ENCODE measurements at regions not wholly inside any gene's neighbourhood (a gene's known extent, or its start where the extent isn't known, plus 50 kb on each side); places are given as distances from the start of the nearest gene placed in this dataset.

DNA sequence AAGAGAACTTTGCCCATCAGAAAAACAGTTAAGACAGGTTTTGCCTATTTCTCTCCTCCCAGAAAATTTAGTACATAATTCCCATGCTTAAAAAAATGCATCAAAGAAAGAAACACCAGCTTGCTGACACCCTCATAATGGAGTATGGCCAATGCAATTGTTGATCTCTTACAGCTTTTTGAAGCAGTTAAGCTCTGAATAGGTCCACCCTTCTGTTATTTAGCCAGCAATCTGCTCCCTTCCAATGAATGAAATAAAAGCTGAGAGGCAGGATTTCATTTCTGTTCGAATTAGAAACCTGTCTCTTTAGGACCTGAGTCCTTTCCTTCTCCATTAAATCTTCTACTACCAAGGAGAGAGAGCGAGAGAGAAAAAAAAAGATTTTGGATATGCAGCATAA is 288.7 kb downstream of the RNF144B start:
- no peak for TF ChIP-seq GATA3 (IDR thresholded peaks at IDR 0.05; ENCODE audit: low read depth, low read length)
- no peak for TF ChIP-seq GATA2 (IDR thresholded peaks at IDR 0.05; ENCODE audit: low read depth, low read length)

DNA sequence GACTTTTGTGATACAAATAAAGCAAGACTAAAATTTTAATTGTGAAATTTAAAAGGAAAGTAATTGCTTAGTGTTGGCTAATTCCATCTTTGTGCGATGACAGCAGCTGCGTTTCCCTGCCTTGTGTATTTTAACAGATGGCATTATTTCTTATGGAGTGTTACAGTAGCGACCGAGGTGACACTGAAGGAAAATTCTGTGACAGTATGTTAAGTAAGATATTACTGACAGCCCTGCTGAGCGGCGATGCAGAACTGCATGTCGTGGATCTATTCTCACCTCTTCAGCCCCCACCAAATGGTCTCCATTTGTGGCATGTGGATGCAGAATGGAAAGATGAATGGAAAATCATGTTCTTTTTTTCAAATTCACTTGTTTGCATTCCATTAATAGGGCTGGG is 289.4 kb downstream of the RNF144B start:
- TF ChIP-seq GATA3 (IDR thresholded peaks at IDR 0.05; ENCODE audit: low read depth, low read length): no peak
- no peak for TF ChIP-seq GATA2 (IDR thresholded peaks at IDR 0.05; ENCODE audit: low read depth, low read length)

DNA sequence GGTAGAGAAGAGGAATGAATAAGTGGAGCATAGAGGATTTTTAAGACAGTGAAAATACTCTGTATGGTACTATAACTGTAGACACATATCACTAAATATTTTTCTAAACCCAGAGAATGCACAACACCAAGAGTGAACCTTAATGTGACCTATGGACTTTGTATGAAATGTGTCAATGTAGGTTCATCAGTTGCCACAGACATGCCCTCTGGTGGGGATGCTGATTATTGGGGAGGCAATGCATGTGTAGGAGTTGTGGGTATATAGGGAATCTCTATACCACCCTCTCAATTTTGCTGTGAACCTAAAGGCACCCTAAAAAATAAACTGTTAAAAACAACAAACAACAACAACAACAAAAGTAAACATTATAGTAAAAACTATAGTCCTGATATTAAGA is 293.7 kb downstream of the RNF144B start:
- TF ChIP-seq GATA2 (IDR thresholded peaks at IDR 0.05; ENCODE audit: low read depth, low read length): no peak
- no peak for TF ChIP-seq GATA3 (IDR thresholded peaks at IDR 0.05; ENCODE audit: low read depth, low read length)

DNA sequence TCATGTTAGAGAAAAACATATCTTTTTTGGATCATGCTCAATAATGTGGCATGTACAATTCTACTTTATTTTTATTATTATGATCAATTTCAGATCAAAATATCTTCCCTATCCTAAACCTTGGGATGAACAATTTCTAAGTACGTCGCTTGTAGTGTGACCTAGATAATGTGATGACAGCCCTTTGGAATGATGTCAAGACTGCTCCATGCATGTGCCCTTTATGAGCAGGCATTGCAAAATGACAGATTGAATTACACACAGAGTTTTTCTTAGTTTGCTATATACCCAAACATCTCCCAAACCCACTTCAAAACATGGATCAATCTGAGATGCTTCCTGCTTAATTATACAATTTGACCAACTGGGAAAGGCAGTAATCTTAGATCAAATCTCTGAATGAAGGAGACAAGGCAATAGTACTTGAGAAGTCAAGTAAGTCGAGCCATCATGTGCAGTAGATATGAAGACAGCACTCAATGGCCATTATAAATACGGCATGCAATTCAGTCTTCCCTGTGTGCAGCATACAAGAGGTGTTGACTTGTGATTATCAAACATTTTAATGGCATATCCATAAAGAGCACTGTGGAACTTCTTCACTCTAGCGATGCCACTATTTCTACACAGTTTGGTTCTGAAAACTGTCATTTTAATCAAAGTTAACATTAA is 294.8 kb downstream of the RNF144B start:
- TF ChIP-seq GATA3 (IDR thresholded peaks at IDR 0.05; ENCODE audit: low read depth, low read length): no peak
- TF ChIP-seq GATA2 (IDR thresholded peaks at IDR 0.05; ENCODE audit: low read depth, low read length): no peak

DNA sequence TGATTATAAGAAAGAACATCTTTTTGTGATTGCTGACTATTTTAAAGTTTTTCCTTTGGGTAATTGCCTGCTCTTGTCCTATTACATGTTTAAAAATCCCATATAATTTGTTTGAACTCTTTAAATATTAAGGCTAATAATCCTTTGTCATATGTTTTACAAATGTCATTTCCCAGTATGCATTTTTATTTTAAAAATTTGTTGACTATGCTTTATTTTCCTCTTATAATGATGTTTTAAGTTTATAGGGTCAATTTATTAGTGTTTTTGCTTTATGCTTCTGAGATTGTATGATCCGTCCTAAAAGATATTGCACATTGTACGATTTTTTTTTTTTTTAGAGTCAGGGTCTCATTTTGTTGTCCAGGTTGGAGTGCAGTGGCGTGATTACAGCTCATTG is 297.2 kb downstream of the RNF144B start:
- TF ChIP-seq GATA3 (IDR thresholded peaks at IDR 0.05; ENCODE audit: low read depth, low read length): no peak
- no peak for TF ChIP-seq GATA2 (IDR thresholded peaks at IDR 0.05; ENCODE audit: low read depth, low read length)

DNA sequence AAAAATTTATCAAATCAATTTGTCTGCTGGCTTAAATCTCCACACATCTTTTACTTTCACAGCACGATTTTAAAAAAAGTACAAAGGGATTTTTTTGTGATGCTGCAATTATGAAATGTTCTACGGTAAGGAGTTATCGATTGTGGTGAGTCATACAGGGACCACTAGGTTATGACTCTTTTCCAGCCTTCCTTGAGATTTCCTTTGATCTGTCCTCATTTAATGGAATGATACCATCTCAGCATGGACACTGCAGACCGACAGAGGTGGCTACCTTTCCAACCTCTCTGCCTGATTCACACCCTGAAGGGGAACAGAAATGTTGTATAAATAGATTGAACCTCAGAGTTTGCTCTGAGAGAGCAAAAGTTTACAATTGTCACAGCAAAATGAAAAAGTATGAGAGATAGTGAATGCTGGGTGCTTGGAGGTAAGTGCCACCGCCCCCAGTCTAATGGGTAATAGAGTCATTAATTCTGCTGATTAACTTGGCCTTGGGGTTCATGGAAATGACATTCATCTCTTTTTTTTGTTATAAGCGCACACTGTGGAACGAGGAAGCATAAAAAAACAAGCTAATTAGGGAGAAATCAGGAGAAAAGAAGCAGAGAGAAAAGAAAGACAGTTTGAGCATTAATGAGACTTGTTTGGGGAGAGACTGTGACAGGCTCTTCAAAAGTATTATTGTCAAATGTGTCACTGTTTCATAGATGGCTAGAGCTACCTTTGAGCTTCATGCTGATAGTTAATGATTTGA is 306.0 kb downstream of the RNF144B start:
- TF ChIP-seq GATA2 (IDR thresholded peaks at IDR 0.05; ENCODE audit: low read depth, low read length) (no peak), GATA3 (IDR thresholded peaks at IDR 0.05; ENCODE audit: low read depth, low read length) (no peak)

DNA sequence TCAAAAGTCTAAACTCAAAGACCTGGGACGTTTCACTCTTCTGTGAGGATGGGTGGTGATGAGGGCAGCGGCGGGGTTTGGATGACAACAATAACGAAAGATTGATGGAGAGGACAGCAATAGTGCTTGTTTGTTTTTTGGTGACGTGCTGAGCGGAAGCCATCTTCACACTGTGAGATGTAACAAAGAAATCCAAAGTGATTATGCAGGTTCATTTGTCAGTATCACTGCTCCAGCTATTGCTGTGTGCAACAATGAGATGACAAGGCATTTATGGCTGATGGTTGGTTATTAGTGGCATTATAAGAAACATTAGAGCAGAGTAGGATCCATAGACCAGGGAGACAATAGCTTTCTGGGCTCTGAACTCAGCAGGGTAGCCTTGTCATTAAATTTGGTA is 306.7 kb downstream of the RNF144B start:
- no peak for TF ChIP-seq GATA2 (IDR thresholded peaks at IDR 0.05; ENCODE audit: low read depth, low read length)
- no peak for TF ChIP-seq GATA3 (IDR thresholded peaks at IDR 0.05; ENCODE audit: low read depth, low read length)

DNA sequence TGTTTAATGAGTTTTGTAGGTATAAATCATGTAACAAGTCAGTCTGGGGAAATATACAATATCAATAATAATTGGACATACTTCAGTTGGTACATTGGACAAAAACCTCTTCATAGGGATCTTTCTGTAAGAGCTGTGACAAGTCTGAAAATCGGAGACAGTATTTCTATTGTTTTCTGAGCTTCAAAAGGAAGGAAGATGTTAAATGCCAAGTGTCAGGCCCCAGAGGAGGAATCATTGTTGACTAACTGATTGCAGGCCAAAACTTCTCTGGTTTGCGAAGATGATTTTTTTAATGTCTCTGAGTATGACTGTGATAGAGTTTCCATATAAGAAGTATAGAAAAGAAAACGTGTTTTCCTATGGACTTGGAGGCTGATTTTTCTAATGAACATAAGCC is 316.4 kb downstream of the RNF144B start:
- TF ChIP-seq GATA2 (IDR thresholded peaks at IDR 0.05; ENCODE audit: low read depth, low read length) (no peak), GATA3 (IDR thresholded peaks at IDR 0.05; ENCODE audit: low read depth, low read length) (no peak)

DNA sequence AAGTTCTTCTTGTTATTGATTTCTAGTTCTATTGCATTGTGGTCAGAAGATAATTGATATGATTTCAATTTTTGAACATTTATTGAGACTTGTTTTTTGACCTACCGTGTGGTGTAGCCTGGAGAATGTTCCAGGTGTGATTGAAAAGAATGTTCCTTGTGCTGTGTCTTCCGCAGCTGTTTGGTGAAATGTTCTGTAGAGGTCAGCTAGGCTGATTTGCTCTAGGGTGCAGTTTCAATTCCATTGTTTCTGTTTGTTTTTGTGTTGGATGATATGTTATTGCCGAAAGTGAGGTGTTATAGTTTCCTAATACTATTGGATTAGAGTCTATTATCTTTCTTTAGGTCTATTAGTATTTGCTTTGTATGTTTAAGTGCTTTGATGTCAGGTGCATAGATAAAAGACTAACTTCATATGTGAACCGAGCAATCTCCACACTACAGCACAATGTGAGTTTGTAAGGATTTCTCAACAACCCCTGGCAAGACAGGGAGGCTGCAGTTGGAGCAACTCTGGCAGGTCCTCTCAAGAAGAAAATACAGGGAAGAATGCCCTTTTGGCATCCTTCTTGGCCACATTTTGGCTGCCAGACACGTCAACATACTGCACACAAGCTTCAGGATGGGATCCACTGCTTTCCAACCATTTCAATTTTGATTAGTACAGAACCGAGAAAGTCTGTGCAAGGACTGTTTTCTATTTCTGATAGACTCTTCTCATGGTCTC is 320.7 kb downstream of the RNF144B start:
- TF ChIP-seq GATA3 (IDR thresholded peaks at IDR 0.05; ENCODE audit: low read depth, low read length) (no peak), GATA2 (IDR thresholded peaks at IDR 0.05; ENCODE audit: low read depth, low read length) (no peak)

DNA sequence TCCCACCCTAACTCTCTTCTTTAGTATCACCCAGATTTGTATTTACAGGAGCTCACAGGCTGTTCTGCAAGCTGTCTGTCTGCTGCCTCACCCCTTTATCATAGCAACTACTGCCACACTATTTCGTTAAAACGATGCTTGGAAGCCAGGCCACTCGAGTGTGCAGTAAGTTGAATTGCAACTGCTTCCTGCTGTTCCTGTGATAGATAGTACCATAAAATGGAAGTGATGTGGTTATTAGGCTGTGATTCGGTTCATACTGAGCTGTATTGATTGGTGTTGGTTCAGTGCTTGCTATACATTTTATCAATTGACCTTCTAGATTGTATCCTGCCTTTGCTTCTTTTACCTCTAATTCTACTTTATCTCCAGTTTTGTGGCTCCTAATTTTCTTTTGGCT is 325.4 kb downstream of the RNF144B start:
- no peak for TF ChIP-seq GATA2 (IDR thresholded peaks at IDR 0.05; ENCODE audit: low read depth, low read length)
- no peak for TF ChIP-seq GATA3 (IDR thresholded peaks at IDR 0.05; ENCODE audit: low read depth, low read length)

DNA sequence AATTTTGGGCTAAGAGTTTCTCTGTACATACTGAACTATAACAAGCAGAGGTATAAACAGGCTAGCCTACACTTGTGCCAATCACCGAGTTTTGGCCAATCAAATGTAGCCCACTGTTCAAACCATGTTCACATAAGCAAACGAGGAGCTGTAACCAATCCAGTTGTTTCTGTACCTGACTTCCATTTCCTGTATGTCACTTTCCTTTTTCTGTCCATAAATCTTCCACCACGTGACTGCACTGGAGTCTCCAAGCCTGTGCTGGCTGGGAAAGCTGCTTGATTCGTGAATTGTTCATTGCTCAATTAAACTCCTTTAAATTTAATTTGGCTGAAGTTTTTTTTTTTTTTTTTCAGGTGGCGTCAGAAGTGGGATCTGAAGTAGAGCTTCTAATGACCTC is 332.9 kb downstream of the RNF144B start:
- TF ChIP-seq GATA2 (IDR thresholded peaks at IDR 0.05; ENCODE audit: low read depth, low read length) (no peak), GATA3 (IDR thresholded peaks at IDR 0.05; ENCODE audit: low read depth, low read length) (no peak)

DNA sequence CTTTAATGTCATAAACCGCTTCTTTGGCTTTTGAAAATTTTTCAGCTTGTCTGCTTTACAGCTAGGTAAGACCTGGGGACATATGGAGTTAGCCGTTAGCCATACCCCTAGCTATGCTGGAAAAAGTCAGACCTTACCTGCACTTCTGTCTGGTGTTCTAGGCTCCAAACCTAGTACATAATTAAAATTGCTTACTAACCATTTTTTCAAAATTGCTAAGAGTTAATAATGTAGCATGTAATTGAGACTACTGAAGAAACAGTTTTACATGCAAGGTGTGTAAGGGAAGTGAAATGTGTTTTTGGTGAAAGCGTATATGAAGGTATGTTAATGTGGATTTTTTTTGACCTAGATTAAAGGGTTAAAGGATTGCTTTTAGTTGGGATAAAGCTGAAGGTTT is 336.9 kb downstream of the RNF144B start:
- no peak for TF ChIP-seq GATA3 (IDR thresholded peaks at IDR 0.05; ENCODE audit: low read depth, low read length)
- TF ChIP-seq GATA2 (IDR thresholded peaks at IDR 0.05; ENCODE audit: low read depth, low read length): no peak

DNA sequence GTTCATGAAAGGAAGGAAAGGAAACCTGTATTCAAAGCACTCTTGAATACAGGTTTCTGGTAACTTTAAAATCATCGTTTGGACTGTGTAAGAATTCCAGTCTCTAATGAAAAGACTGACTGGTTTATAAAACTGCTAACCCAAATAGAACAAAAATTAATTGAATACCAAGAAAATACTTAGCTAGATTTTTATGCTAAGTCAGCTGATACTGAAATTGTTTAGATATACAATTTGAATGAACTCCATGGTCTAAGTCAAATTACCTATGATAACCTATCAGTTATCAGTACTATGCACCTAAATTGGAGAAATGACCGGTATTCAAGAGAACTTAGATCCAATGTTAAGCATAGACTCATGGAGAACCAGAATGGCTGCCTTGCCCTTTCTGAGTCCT is 338.3 kb downstream of the RNF144B start:
- TF ChIP-seq GATA2 (IDR thresholded peaks at IDR 0.05; ENCODE audit: low read depth, low read length) (no peak), GATA3 (IDR thresholded peaks at IDR 0.05; ENCODE audit: low read depth, low read length) (no peak)

DNA sequence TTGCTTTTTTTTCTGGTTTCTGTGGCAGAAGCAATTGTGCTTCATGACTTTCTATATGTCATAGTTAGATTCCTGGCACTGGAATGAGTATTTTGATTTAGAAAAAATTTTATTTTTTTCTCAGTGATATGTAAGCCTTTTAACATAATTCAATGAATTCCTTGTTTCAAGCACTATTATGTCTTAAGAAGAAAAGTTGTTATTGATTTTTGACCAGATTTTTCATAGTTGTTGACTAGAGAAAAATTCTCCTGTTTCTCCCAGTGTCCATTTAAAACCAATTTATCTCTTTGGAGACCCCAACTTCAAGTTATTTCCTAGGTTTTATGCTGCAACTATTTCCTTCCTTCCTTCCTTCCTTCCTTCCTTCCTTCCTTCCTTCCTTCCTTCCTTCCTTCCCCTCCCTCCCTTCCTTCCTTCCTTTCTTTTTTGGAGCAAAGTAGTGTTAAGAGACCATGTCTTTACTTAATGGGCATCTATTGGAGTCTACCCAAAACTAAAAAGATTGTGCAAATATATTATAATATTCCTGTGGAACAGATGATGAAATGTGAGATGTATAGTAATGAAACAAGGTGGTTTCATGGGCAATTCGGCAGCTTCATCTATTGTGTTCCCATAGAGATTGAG is 346.9 kb downstream of the RNF144B start:
- TF ChIP-seq GATA2 (IDR thresholded peaks at IDR 0.05; ENCODE audit: low read depth, low read length) (no peak), GATA3 (IDR thresholded peaks at IDR 0.05; ENCODE audit: low read depth, low read length) (no peak)
